ENCODE measurements at regions not wholly inside any gene's neighbourhood (a gene's known extent, or its start where the extent isn't known, plus 50 kb on each side); places are given as distances from the start of the nearest gene placed in this dataset.

GRCh38 chr7:42587806-42588205 is 324.1 kb downstream of the C7orf25 start:
- Histone ChIP-seq H3K27ac (ENCODE audit: insufficient read depth, low read depth, low read length) (no peak overlapping the region), H3K36me3 (ENCODE audit: control insufficient read depth in 2 of 2, extremely low read depth in 1 of 2, insufficient read depth in 2 of 2, low read length in 2 of 2) (no peaks in the 10 kb centered on the region), H3K4me3 (replicated peaks in 1 of 3; ENCODE audit: insufficient read depth in 1 of 3, low read depth in 1 of 3, low read length in 3 of 3) (no peak overlapping the region), H2AFZ (ENCODE audit: low read depth, low read length) (no peak overlapping the region), H4K20me1 (replicated peaks; ENCODE audit: control insufficient read depth, extremely low read depth, insufficient read depth, low read length) (no peaks in the 10 kb centered on the region), H3K9me1 (replicated peaks; ENCODE audit: control insufficient read depth, extremely low read depth, insufficient read depth, low read length) (no peaks in the 10 kb centered on the region), H3K9me3 (replicated peaks; ENCODE audit: control insufficient read depth, insufficient read depth, low read length) (no peaks in the 10 kb centered on the region), H3K4me1 (ENCODE audit: control insufficient read depth, extremely low read depth, insufficient read depth, low read length) (no peaks in the 10 kb centered on the region), H3K27me3 (ENCODE audit: control insufficient read depth in 2 of 2, insufficient read depth in 2 of 2, low read length in 2 of 2) (no peaks in the 10 kb centered on the region), H3K9ac (replicated peaks; ENCODE audit: extremely low read depth, insufficient read depth, low read length) (no peak overlapping the region), H3K4me2 (ENCODE audit: insufficient read depth, low read length) (no peak overlapping the region), H3K79me2 (ENCODE audit: control insufficient read depth, insufficient read depth, low read length) (no peaks in the 10 kb centered on the region)
- ChIA-PET POLR2A (no interaction called here), CTCF (interaction anchor here (1.7 kb wide), 1 partner anchor 12 kb away, joined by 4 read pairs; no protein-coding TSS in a partner anchor)
- FAIRE-seq (no peak), DNase-seq (ENCODE audit: low read depth, low spot score) (no peak)
- intact Hi-C loops (cut with micrococcal nuclease), result no loop called here
- dilution Hi-C loops (cut with MboI; ENCODE audit: extremely low pct_ligation_motif_present, low sequenced_read_pairs), result no loop called here
- no TSS peak for BruUV-seq (replicated peaks)
- TF ChIP-seq GATA2 (IDR thresholded peaks at IDR 0.05; ENCODE audit: insufficient read depth, insufficient read length, low read depth, low read length) (no peak), FOS (IDR thresholded peaks at IDR 0.05; ENCODE audit: borderline replicate concordance, insufficient read depth, low read length) (no peak), EZH2 (IDR thresholded peaks at IDR 0.05; ENCODE audit: borderline replicate concordance, low read depth, low read length, severe bottlenecking) (no peak), POLR2A (IDR thresholded peaks at IDR 0.05; ENCODE audit: low read depth, low read length) (no peak), MAX (IDR thresholded peaks at IDR 0.05; ENCODE audit: insufficient read depth, insufficient read length) (no peak), CTCF (IDR thresholded peaks at IDR 0.05; ENCODE audit: extremely low read depth in 1 of 2, insufficient read depth in 1 of 2, low read depth in 1 of 2, low read length in 2 of 2) (no peak), POLR2AphosphoS5 (IDR thresholded peaks at IDR 0.05; ENCODE audit: insufficient read depth, low read depth, low read length) (no peak), MYC (IDR thresholded peaks at IDR 0.05; ENCODE audit: low read depth, low read length) (no peak), JUN (IDR thresholded peaks at IDR 0.05; ENCODE audit: borderline replicate concordance, insufficient read depth, insufficient read length, low read depth) (no peak)
